ENCODE measurements at regions not wholly inside any gene's neighbourhood (a gene's known extent, or its start where the extent isn't known, plus 50 kb on each side); places are given as distances from the start of the nearest gene placed in this dataset.
"Not testable (repeated sequence)": the region's sequence is repeated elsewhere in the genome, so short reads cannot be mapped to it uniquely, and the experiment has no call there.

- peak; percentile 80 for FAIRE-seq
- DNase-seq (ENCODE audit: insufficient read length, low spot score), result not testable (repeated sequence)
Measured at GRCh38 chr3:143175940-143176894, 56.6 kb downstream of the CHST2 start.

- not testable (repeated sequence) for DNase-seq (ENCODE audit: insufficient read length, low spot score); FAIRE-seq
Measured at GRCh38 chr3:143177965-143178364, 58.4 kb downstream of the CHST2 start.

GRCh38 chr3:143178775-143179548 is 59.4 kb downstream of the CHST2 start:
- not testable (repeated sequence) for DNase-seq (ENCODE audit: insufficient read length, low spot score)
- FAIRE-seq, result peak; percentile 31

GRCh38 chr3:143179603-143180002 is 60.0 kb downstream of the CHST2 start:
- TF ChIP-seq TAF1 (IDR thresholded peaks at IDR 0.05; ENCODE audit: low read depth, low read length) (no peak), POLR2AphosphoS5 (IDR thresholded peaks at IDR 0.05; ENCODE audit: low read depth, low read length) (no peak), POU2F2 (IDR thresholded peaks at IDR 0.05; ENCODE audit: low read depth, low read length) (no peak), PAX5 (IDR thresholded peaks at IDR 0.05; ENCODE audit: insufficient read depth, low read length, severe bottlenecking) (no peak), POLR2A (IDR thresholded peaks at IDR 0.05; ENCODE audit: low read depth, low read length) (no peak), SPI1 (IDR thresholded peaks at IDR 0.05; ENCODE audit: low read depth, low read length) (no peak)
- DNase-seq (ENCODE audit: insufficient read length, low spot score), result no peak
- FAIRE-seq, result no peak

- FAIRE-seq; DNase-seq (ENCODE audit: insufficient read length, low spot score): not testable (repeated sequence)
Measured at GRCh38 chr3:143180860-143181259, 61.3 kb downstream of the CHST2 start.

- TF ChIP-seq SPI1 (IDR thresholded peaks at IDR 0.05; ENCODE audit: low read depth, low read length), result peak; percentile 75
- FAIRE-seq; DNase-seq (ENCODE audit: insufficient read length, low spot score): not testable (repeated sequence)
Measured at GRCh38 chr3:143181977-143182376, 62.4 kb downstream of the CHST2 start.

GRCh38 chr3:143182866-143183664 is 63.5 kb downstream of the CHST2 start:
- no peak for TF ChIP-seq POU2F2 (IDR thresholded peaks at IDR 0.05; ENCODE audit: low read depth, low read length)
- no peak for TF ChIP-seq TAF1 (IDR thresholded peaks at IDR 0.05; ENCODE audit: low read depth, low read length)
- no peak for TF ChIP-seq SPI1 (IDR thresholded peaks at IDR 0.05; ENCODE audit: low read depth, low read length)
- no peak for TF ChIP-seq POLR2AphosphoS5 (IDR thresholded peaks at IDR 0.05; ENCODE audit: low read depth, low read length)
- DNase-seq (ENCODE audit: insufficient read length, low spot score) (no peak), FAIRE-seq (peak; percentile 62)

GRCh38 chr3:143183665-143183964 is 64.0 kb downstream of the CHST2 start:
- FAIRE-seq, result no peak
- TF ChIP-seq PAX5 (IDR thresholded peaks at IDR 0.05; ENCODE audit: insufficient read depth, low read length, severe bottlenecking), result no peak
- no peak for TF ChIP-seq POLR2A (IDR thresholded peaks at IDR 0.05; ENCODE audit: low read depth, low read length)
- no peak for TF ChIP-seq SPI1 (IDR thresholded peaks at IDR 0.05; ENCODE audit: low read depth, low read length)
- TF ChIP-seq TAF1 (IDR thresholded peaks at IDR 0.05; ENCODE audit: low read depth, low read length), result no peak
- TF ChIP-seq POU2F2 (IDR thresholded peaks at IDR 0.05; ENCODE audit: low read depth, low read length), result no peak

GRCh38 chr3:143184099-143184498 is 64.5 kb downstream of the CHST2 start:
- FAIRE-seq, result no peak
- TF ChIP-seq PAX5 (IDR thresholded peaks at IDR 0.05; ENCODE audit: insufficient read depth, low read length, severe bottlenecking), result no peak
- TF ChIP-seq POLR2AphosphoS5 (IDR thresholded peaks at IDR 0.05; ENCODE audit: low read depth, low read length), result no peak
- no peak for TF ChIP-seq TAF1 (IDR thresholded peaks at IDR 0.05; ENCODE audit: low read depth, low read length)
- no peak for TF ChIP-seq POLR2A (IDR thresholded peaks at IDR 0.05; ENCODE audit: low read depth, low read length)
- no peak for TF ChIP-seq POU2F2 (IDR thresholded peaks at IDR 0.05; ENCODE audit: low read depth, low read length)
- no peak for TF ChIP-seq SPI1 (IDR thresholded peaks at IDR 0.05; ENCODE audit: low read depth, low read length)
- DNase-seq (ENCODE audit: insufficient read length, low spot score), result no peak

More at GRCh38 chr3:143183665-143183964, 64.0 kb downstream of the CHST2 start:
- no peak for DNase-seq (ENCODE audit: insufficient read length, low spot score)

GRCh38 chr3:143185401-143185800 is 65.8 kb downstream of the CHST2 start:
- DNase-seq (ENCODE audit: insufficient read length, low spot score) (no peak), FAIRE-seq (no peak)
- no peak for TF ChIP-seq POU2F2 (IDR thresholded peaks at IDR 0.05; ENCODE audit: low read depth, low read length)
- no peak for TF ChIP-seq POLR2A (IDR thresholded peaks at IDR 0.05; ENCODE audit: low read depth, low read length)
- TF ChIP-seq TAF1 (IDR thresholded peaks at IDR 0.05; ENCODE audit: low read depth, low read length), result no peak
- no peak for TF ChIP-seq PAX5 (IDR thresholded peaks at IDR 0.05; ENCODE audit: insufficient read depth, low read length, severe bottlenecking)
- no peak for TF ChIP-seq POLR2AphosphoS5 (IDR thresholded peaks at IDR 0.05; ENCODE audit: low read depth, low read length)
- TF ChIP-seq SPI1 (IDR thresholded peaks at IDR 0.05; ENCODE audit: low read depth, low read length), result no peak
